Endothelial cell of umbilical vein (primary cell): ENCODE measurements at regions not wholly inside any gene's neighbourhood (a gene's known extent, or its start where the extent isn't known, plus 50 kb on each side); places are given as distances from the start of the nearest gene placed in this dataset.

Source experiments
- BruUV-seq: library from RNA; stranded (reverse); fragments of 400-500 nt; replicated peaks from 2 replicates; lab custom pipeline; 2021; lab: Mats Ljungman, UMichigan
- CTCF ChIA-PET: fragments of 300-600, 350-600 bp; sonication (Branson Sonifier 250); formaldehyde crosslinking; loops from one replicate; lab custom pipeline; 2021; ENCODE audit warnings: antibody characterized with exemption, inconsistent platforms; lab: Charles Lee
- POLR2A ChIA-PET: fragments of 300-600, 350-600 bp; sonication (Branson Sonifier 250); formaldehyde crosslinking; loops from one replicate; lab custom pipeline; 2021; ENCODE audit warnings: antibody characterized with exemption, inconsistent platforms; lab: Charles Lee
- DNase-seq: peaks from one replicate; pipeline ENCODE4 v3.0.0-alpha.2; 2011; ENCODE audit warnings: low read depth, low spot score
- FAIRE-seq: peaks from 2 replicates; lab custom pipeline; 2011; peaks lifted over from hg19 to GRCh38; lab: Jason Lieb, UNC
- H2AFZ ChIP-seq: 2 replicates; pipeline ENCODE4 v1.6.0; 2012; ENCODE audit warnings: low read depth, low read length, control low read depth, inconsistent platforms
- H3K27ac ChIP-seq: 2 replicates; pipeline ENCODE4 v1.5.1; 2011; ENCODE audit warnings: low read depth, mild to moderate bottlenecking, control low read depth, low read length, moderate library complexity; ENCODE audit not compliant: insufficient read depth
- H3K27me3 ChIP-seq, 2 experiments: 2 replicates each; pipeline versions ENCODE4 v1.6.0 to v1.6.1; 2011; ENCODE audit warnings: low read length in 2 of 2, mixed read lengths in 1 of 2; ENCODE audit not compliant: control insufficient read depth in 2 of 2, insufficient read depth in 2 of 2
- H3K36me3 ChIP-seq, 2 experiments: 2 replicates in 1 of 2; 3 replicates in 1 of 2; pipeline ENCODE4 v1.5.1; 2011; ENCODE audit warnings: low read length in 2 of 2, mild to moderate bottlenecking in 1 of 2, moderate library complexity in 1 of 2; ENCODE audit not compliant: control insufficient read depth in 2 of 2, insufficient read depth in 2 of 2; ENCODE audit errors: extremely low read depth in 1 of 2
- H3K4me1 ChIP-seq: 3 replicates; pipeline ENCODE4 v1.5.1; 2011; ENCODE audit warnings: mild to moderate bottlenecking, low read length; ENCODE audit not compliant: control insufficient read depth, insufficient read depth; ENCODE audit errors: extremely low read depth
- H3K4me2 ChIP-seq: 2 replicates; pipeline ENCODE4 v1.6.1; 2011; ENCODE audit warnings: low read length, control low read depth, mixed read lengths; ENCODE audit not compliant: insufficient read depth
- H3K4me3 ChIP-seq, 3 experiments: fragments of 200-600 bp in 1 of 3; sonication (generic), shearing (Covaris generic) in 1 of 3; replicated peaks in 1 of 3; 2 replicates each; pipeline ENCODE4 v1.5.1; 2011 to 2016; ENCODE audit warnings: control low read depth in 3 of 3, low read length in 3 of 3, mild to moderate bottlenecking in 2 of 3, inconsistent platforms in 1 of 3, low read depth in 1 of 3, moderate library complexity in 1 of 3; ENCODE audit not compliant: insufficient read depth in 1 of 3
- H3K79me2 ChIP-seq: 2 replicates; pipeline ENCODE4 v1.6.0; 2012; ENCODE audit warnings: low read length, inconsistent platforms; ENCODE audit not compliant: control insufficient read depth, insufficient read depth
- H3K9ac ChIP-seq: replicated peaks from 2 replicates; pipeline ENCODE3; 2011; ENCODE audit warnings: low read length, control low read depth; ENCODE audit not compliant: insufficient read depth; ENCODE audit errors: extremely low read depth
- H3K9me1 ChIP-seq: replicated peaks from 3 replicates; pipeline ENCODE4 v1.6.0; 2011; ENCODE audit warnings: mild to moderate bottlenecking, low read length; ENCODE audit not compliant: control insufficient read depth, insufficient read depth; ENCODE audit errors: extremely low read depth
- H3K9me3 ChIP-seq: replicated peaks from 2 replicates; pipeline ENCODE4 v1.5.1; 2012; ENCODE audit warnings: low read length, inconsistent platforms; ENCODE audit not compliant: control insufficient read depth, insufficient read depth
- H4K20me1 ChIP-seq: replicated peaks from 2 replicates; pipeline ENCODE3; 2011; ENCODE audit warnings: mild to moderate bottlenecking, low read length; ENCODE audit not compliant: control insufficient read depth, insufficient read depth; ENCODE audit errors: extremely low read depth
- CTCF ChIP-seq, 2 donors: IDR thresholded peaks; 1 replicate in 1 of 2; 2 replicates in 1 of 2; pipeline ENCODE4 v1.5.1; 2011; ENCODE audit warnings: low read length in 2 of 2, mild to moderate bottlenecking in 2 of 2, moderate library complexity in 2 of 2, control low read depth in 1 of 2, inconsistent platforms in 1 of 2, low read depth in 1 of 2; ENCODE audit not compliant: insufficient read depth in 1 of 2; ENCODE audit errors: extremely low read depth in 1 of 2
- EZH2 ChIP-seq: IDR thresholded peaks from 2 replicates; pipeline ENCODE4 v1.6.1; 2012; ENCODE audit warnings: borderline replicate concordance, low read depth, mild to moderate bottlenecking, moderate library complexity, low read length, inconsistent platforms; ENCODE audit not compliant: severe bottlenecking
- FOS ChIP-seq: IDR thresholded peaks from 2 replicates; pipeline ENCODE4 v1.6.1; 2011; ENCODE audit warnings: mild to moderate bottlenecking, low read length, moderate library complexity, borderline replicate concordance; ENCODE audit not compliant: insufficient read depth
- GATA2 ChIP-seq: IDR thresholded peaks from 2 replicates; pipeline ENCODE4 v1.7.0; 2011; ENCODE audit warnings: low read depth, mild to moderate bottlenecking, moderate library complexity, mixed read lengths, low read length; ENCODE audit not compliant: insufficient read length, insufficient read depth
- JUN ChIP-seq: IDR thresholded peaks from 2 replicates; pipeline ENCODE4 v1.6.1; 2011; ENCODE audit warnings: borderline replicate concordance, low read depth; ENCODE audit not compliant: insufficient read length, insufficient read depth
- MYC ChIP-seq: IDR thresholded peaks from one replicate; pipeline ENCODE4 v1.6.1; 2011; ENCODE audit warnings: mild to moderate bottlenecking, low read depth, low read length
- POLR2A ChIP-seq: IDR thresholded peaks from 2 replicates; pipeline ENCODE4 v1.6.1; 2012; ENCODE audit warnings: low read depth, mild to moderate bottlenecking, control low read depth, low read length
- POLR2AphosphoS5 ChIP-seq: IDR thresholded peaks from 2 replicates; pipeline ENCODE4 v1.6.1; 2012; ENCODE audit warnings: low read depth, mild to moderate bottlenecking, control low read depth, low read length, moderate library complexity; ENCODE audit not compliant: insufficient read depth
- dilution Hi-C: fragments of 300-500 bp; cut with MboI; formaldehyde crosslinking; loops from one replicate; pipeline ENCODE4 v1.15.0; 2019; ENCODE audit warnings: low sequenced_read_pairs; ENCODE audit not compliant: extremely low pct_ligation_motif_present
- intact Hi-C: fragments of 100-400 bp; cut with micrococcal nuclease; formaldehyde crosslinking; loops from one replicate; pipeline ENCODE4 v1.10.0; 2022
- TF ChIP-seq, protein P1 (sequence below): IDR thresholded peaks from 2 replicates; pipeline ENCODE4 v1.6.1; 2011; ENCODE audit not compliant: insufficient read depth, insufficient read length

DNA sequence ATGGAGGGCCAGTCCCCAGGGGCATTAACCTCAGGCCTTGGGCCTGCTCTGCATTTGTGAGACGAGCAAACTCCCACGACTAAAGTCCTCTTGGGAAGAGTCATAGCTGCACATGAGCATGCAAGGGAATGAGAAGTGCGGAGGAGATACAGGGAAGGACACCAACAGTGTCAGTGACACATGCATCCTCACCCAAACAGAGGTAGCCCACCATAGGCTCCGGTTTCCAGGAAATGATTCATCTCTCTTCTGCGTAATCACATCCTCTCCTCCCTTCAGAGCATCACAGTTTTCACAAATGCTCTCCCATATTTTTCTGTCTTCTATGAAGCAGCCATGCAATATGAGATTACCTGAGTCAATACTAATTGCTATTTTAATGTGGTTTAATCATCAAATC is 725.7 kb upstream of the GOT2 start:
- Histone ChIP-seq H3K79me2 (no peaks in the 10 kb centered on the region), H3K4me1 (peaks cover 5% of the 10 kb centered on the region), H3K9ac (no peak overlapping the region), H4K20me1 (no peaks in the 10 kb centered on the region), H3K27me3 (no peaks in the 10 kb centered on the region), H3K9me1 (no peaks in the 10 kb centered on the region), H3K4me2 (no peak overlapping the region), H2AFZ (no peak overlapping the region), H3K27ac (no peak overlapping the region), H3K4me3 (no peak overlapping the region), H3K36me3 (no peaks in the 10 kb centered on the region), H3K9me3 (no peaks in the 10 kb centered on the region)
- dilution Hi-C loops = no loop called here
- DNase-seq (peak; percentile 35), FAIRE-seq (no peak)
- TF ChIP-seq, protein P1, sequence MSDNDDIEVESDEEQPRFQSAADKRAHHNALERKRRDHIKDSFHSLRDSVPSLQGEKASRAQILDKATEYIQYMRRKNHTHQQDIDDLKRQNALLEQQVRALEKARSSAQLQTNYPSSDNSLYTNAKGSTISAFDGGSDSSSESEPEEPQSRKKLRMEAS = no peak
- peak; percentile 40 for TF ChIP-seq FOS
- TF ChIP-seq EZH2 = no peak
- TF ChIP-seq JUN = peak; percentile 36
- TF ChIP-seq MYC = no peak
- no peak for TF ChIP-seq POLR2AphosphoS5
- no peak for TF ChIP-seq CTCF (IDR thresholded peaks at IDR 0.05; ENCODE audit: extremely low read depth in 1 of 2, insufficient read depth in 1 of 2, low read depth in 1 of 2, low read length in 2 of 2)
- TF ChIP-seq GATA2 = no peak
- no peak for TF ChIP-seq POLR2A
- intact Hi-C loops = no loop called here
- POLR2A ChIA-PET = no interaction called here
- CTCF ChIA-PET = no interaction called here
- BruUV-seq = no TSS peak
